ENCODE measurements at regions not wholly inside any gene's neighbourhood (a gene's known extent, or its start where the extent isn't known, plus 50 kb on each side); places are given as distances from the start of the nearest gene placed in this dataset.

DNA sequence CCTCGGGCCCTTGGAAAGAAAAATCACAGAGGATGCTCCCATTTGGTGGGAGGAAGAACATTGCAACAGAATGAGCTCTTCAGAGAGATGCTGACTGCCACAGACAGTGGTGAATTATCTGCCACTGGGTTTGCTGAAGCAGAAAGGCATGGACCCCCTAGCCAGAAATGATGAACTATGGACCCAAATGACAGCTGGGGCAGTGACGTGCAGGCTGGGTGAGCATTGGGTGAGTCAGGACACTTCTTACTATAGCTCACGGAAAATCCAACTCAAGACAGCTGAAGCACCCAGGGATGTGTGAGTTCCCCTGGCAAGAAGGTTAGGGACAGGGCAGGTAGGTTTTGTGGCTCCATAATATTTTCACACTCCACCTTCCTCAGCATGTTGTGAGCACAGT lies 993.2 kb downstream of the BCL11B start:
- no peak for TF ChIP-seq CTCF (conservative IDR thresholded peaks at IDR 0.05 in 1 of 2, IDR thresholded peaks at IDR 0.05 in 1 of 2; ENCODE audit: extremely low read depth in 1 of 2, insufficient read depth in 1 of 2, low read depth in 1 of 2, low read length in 2 of 2)
- no peak for TF ChIP-seq EZH2 (IDR thresholded peaks at IDR 0.05; ENCODE audit: borderline replicate concordance, low read length)

Measured in mammary epithelial cell (primary cell).